22Rv1 (cell line): ENCODE measurements at regions not wholly inside any gene's neighbourhood (a gene's known extent, or its start where the extent isn't known, plus 50 kb on each side); places are given as distances from the start of the nearest gene placed in this dataset.

Source experiments
- ZFX ChIP-seq: fragments of 450-650 bp; IDR thresholded peaks from 2 replicates; pipeline ENCODE4 v1.6.1; 2017; ENCODE audit warnings: antibody characterized with exemption, borderline replicate concordance
- TF ChIP-seq, protein P1 (sequence below): fragments of 450-650 bp; IDR thresholded peaks from 2 replicates; pipeline ENCODE4 v1.5.1; 2017; ENCODE audit warnings: mild to moderate bottlenecking

DNA sequence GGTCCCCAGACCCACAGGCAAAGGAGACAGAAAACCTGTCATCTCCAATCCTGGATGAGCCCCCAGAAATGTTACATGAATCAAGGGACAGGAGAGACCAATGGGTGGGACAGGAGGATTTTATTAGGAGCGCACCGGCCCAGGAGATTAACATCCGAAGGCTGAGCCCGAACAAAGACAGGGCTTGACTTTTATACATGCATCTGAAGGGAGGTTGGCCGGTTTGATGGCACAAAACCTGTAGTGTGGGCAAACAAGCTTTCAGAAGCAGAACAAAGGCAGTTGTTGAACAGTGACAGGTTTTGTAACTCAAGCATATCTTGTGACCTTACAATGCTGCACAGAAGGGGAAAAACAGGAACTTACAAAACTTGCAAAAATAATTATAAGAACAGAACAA lies 83.9 kb upstream of the GPR6 start:
- TF ChIP-seq, protein P1, sequence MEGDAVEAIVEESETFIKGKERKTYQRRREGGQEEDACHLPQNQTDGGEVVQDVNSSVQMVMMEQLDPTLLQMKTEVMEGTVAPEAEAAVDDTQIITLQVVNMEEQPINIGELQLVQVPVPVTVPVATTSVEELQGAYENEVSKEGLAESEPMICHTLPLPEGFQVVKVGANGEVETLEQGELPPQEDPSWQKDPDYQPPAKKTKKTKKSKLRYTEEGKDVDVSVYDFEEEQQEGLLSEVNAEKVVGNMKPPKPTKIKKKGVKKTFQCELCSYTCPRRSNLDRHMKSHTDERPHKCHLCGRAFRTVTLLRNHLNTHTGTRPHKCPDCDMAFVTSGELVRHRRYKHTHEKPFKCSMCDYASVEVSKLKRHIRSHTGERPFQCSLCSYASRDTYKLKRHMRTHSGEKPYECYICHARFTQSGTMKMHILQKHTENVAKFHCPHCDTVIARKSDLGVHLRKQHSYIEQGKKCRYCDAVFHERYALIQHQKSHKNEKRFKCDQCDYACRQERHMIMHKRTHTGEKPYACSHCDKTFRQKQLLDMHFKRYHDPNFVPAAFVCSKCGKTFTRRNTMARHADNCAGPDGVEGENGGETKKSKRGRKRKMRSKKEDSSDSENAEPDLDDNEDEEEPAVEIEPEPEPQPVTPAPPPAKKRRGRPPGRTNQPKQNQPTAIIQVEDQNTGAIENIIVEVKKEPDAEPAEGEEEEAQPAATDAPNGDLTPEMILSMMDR, result no peak
- TF ChIP-seq ZFX, result no peak
